ENCODE measurements at regions not wholly inside any gene's neighbourhood (a gene's known extent, or its start where the extent isn't known, plus 50 kb on each side); places are given as distances from the start of the nearest gene placed in this dataset.

DNA sequence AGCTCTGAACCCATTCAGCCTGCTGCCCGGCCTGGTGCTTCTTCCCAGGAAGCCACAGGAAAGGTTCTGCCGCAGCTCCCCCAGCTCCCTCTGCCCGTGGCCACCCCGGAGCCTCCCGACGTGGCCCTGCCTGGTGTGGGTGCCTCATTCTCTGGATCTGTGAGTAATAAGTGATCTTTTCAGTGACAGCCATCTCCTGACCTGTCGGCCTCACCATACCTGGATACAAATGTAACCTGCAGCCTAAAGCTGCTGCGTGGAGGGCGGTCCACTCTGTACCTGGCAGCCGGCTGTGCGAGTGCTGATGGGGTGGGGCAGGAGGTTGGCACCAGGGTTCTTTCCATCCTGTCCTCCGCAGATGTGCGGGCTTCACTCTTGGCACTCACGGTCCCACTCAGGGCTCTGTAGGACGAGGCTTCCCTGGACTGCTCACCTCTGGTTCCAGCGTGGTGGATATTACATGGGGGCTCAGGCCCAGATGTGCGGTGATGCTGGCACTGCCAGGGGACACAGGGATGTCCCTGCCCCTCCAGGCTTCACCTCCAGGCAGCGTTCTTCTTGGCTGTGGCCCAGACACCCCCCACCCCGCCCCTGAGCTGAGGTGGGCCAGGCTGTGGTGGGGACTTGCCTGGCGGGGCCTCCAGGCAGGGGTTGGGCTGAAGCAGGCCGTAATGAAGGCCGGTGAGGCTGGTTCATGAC is 748.5 kb downstream of the BRD1 start:
- no peak for DNase-seq

DNA sequence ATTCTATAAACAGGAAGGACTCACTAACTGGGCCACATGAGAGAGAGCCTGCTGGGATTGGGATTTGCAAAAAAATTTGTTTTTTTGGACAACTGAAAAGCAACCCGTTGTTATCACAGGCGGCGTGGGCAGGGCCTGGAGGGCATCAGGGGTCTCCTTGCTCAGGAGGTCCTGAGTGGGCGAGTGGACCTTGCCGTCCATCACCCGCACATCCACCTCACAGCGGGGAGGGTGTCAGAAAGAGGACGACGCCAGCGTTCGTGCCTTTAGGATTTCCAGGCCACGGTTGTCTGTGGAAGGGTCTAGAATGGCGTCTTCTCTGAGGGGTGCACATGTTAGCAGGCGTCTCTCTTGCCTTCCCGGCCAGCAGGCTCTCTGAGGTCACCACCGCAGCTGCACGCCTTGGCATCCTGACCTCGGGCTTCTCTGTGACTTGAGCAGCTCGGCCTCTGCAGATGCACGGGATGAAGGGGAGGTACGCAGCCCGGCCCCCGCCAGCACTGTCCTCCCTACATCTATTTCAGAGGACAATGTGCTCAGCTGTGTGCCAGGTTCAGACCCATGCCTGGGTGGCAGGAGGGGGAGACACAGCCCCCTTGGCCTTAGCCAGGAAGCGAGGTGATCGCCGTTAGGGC is 749.5 kb downstream of the BRD1 start:
- no peak for DNase-seq

DNA sequence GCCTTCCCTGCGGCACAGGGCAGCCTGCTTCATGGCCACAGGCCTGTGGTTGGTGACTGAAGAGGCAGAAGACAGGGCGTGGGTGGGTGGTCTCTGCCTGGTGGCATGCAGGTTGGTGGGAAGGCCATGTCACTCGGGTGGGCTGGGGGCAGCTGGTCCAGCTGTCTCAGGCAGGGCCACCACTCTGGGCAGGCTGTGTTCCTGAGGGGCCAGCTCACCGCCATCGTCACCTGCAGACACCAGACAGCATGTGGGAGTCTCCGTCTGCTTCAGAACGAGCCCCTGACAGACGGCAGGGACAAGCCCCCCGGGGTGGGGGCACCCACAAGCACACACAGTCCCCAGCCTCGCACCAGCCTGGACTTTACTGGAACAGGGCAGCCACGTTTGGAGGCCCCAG is 750.1 kb downstream of the BRD1 start:
- no peak for DNase-seq

DNA sequence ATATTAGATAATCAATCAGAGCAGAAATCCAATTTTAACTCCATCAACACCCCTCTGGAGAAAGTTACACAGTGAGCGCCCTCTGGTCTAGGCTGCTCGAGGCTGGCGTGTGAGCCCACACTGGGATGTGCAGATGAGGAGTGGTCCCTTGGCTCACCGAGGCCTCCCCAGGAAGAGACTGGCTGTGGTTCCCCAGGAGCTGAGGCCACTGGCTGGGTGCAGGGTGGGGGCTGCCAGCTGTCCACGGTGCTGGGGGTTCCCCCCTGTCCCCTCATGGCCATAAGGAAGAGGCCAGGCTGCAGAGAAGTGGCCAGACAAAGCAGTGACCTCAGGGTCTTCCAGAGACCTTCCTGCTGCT is 750.7 kb downstream of the BRD1 start:
- no peak for DNase-seq

DNA sequence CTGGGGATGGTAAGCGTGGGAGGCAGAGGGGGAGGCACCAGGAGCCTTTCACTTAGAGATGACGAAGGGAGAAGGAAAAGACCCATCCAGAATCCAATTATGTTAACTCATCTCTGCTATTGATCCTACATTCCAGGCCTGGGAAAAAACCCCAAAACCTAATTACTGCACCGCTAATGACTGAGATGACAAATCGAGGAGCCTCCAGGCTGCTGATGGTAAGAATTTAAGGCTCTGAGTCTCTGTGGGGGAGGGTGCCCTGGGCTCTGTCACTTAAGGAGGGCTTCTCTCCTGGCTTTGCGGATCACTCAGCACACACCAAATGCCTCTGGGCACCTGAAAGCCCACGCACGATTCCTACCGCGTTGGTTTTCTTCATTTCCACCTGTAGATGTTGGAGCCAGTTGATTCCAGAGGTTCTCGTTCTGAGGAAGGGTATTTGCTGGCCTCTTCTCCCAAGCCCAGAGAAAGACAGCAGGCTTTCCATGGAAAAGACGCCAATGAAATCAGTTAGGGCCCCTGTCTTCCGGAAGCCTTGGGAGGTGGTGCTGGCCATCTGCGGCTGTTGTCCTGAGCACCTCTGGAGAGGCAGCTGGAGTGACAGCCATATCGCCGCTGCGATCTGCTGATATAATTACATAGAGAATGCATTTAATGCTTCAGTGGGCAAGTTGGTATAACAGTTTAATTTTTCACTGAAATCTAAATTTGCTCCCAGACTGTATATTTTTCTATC is 751.2 kb downstream of the BRD1 start:
- no peak for DNase-seq

DNA sequence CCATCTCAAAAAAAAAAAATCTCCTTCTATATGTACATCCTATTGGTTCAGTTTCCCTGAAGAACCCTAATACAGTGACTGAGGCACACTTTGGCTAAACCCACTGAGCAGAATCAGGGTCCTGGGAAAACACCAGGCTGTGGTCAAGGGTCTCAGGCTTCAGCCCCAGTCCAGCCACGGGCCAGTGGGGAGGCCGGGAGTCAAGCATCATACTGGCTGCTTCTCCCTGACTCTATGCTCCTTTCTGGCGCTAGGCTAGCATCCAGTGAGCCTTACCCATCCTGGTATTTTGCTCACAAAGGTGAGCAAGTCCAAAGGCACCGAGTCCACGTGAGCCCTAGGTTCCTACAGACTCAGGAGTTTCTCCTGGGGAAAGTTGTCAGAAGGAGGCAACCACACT is 752.5 kb downstream of the BRD1 start:
- no peak for DNase-seq

DNA sequence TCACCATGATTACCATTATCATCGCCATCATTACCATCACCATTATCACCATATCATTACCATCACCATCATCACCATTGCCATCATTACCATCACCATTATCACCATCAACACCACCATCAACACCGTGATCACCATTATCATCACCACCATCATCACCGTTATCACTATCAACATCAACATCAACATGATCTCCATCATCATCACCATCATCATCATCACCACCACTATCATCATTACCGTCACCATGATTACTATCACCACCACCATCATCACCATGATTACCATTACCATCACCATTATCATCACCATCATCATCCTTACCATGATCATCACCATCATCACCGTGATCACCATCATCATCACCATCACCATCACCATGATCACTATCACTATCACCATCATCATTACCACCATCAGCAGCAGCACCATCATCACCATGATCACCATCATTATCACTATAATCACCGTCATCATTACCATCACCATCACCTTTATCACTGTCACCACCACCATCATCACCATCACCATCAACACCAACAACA is 753.7 kb downstream of the BRD1 start:
- DNase-seq = no peak

DNA sequence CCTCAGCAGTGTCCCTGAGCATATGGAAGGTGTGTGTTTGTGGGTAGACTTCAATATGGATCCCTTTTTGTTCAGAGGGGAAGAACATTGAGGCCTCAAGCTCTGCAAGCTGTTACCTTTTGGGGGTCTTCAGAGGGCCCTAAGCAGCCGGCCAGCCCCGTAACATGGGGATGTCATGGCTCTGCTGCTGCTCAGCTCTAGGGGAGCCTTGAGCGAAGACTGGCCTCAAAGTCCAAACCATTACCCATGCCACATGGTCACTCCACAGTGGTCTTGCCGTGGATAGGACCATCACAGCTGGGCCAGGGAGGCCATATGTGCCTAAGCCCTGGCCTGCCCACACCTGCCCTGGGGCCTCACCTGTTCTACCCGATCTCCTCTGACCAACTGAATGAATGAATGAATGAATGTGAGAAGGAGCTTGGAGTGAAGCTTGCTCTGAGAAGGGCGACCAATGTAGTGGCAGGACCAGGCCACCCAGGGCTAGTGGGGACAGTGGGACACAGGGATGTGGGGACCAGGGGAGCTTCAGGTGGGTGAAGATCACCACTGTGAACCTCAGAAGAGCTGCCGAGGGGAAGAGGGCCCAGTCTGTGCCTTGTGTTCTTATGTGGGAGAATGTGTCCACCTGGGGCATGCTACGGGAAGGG is 754.6 kb downstream of the BRD1 start:
- DNase-seq = no peak

DNA sequence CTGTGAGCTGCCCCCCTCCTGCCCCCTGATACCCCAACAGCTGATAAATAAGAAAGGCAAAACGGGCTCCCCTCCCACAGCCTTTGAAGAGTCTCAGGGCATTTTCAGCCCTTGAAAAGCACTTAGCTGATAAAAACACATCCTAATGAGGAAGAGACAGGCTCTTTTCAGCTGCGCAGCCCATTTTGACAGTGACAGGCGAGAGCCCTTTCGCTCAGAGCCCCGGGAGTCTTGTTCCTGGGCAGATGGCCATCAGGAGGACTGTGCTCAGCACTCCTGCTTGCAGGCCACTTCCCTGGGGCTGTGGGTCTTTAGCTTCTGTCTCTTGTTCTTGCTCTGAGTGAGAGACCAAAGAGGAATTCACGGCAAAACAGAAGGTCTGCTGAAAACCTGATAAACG is 757.2 kb downstream of the BRD1 start:
- no peak for DNase-seq

DNA sequence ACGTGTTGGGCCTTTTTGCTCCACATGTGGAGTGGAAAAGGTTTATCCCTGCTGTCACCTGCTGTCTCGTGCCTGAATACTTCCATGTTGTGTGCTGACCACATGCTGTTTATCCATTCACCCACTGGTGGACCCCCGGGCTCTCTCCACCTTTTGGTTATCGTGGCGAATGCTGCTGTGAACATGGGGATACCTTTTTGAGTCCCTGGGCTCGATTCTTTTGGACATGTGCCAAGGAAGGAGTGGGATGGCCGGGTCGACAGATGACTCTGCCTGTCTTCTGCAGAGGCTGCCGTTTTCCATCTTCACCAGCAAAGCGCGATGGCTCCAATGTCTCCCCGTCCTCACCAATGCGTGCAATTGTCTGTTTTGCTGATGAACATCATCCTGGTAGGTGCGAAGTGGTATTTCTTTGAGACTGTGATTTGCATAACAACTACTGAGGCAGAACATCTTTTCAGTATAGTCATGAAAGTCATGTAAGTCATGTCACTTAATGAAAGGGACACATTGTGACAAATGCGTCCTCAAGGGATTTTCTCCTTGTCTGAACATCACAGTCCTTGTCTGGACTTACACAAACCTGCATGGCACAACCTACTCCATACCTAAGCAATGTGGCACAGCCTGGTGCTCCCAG is 758.7 kb downstream of the BRD1 start:
- DNase-seq = no peak

DNA sequence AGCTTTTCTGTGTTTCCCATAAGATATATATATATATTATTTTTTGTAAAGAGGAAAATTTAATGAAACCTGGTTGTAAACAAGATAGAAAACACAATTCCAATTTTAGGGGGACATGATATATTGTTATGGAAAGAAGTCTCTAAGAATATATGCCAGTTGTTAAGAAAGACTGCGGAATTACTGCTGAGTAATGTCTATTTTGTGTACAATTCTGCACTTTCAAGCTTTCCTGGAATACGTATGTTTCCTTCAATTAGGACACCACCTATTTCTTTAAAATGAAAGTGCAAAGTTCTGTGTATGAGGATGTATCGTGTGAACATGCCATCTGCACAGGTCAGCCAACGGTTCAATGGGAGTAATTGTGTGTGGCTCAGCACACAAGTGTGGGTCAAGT is 760.2 kb downstream of the BRD1 start:
- DNase-seq = no peak

DNA sequence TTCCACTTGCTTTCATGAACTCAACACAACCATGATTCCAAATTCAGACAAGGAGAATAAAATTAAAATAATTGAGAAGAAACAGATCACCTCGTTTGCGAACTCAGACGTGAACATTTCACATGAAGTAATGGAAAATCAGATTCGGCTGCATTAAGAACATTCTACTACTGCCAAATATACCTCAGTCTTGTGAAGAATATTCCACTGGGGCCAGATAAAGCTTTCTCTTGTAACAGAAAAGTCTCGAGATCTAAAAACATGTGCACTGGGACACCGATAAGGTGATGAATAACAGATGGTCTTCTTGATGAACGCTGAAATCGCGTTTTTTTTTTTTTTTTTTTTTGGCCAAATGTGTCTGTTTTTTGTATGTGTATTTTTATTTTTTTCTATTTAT is 761.1 kb downstream of the BRD1 start:
- no peak for DNase-seq

DNA sequence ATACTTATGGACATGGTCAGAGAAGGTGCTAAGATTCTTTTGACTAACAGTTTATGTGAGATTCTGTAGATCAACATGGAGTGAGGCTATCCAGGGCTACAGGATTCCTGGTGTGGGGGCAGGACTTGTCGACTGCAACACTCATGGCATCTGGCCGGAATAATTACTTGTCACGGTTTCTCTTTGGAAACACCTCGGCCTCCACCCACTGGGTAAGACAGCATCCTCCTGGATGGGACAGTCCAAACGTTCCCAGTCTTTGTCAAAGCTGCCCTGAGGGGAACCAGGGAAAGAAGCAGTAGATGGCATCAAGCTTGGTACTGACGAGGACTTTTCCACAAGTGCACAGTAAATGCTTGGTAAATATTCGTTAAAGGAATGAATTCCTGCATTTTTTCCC is 762.8 kb downstream of the BRD1 start:
- no peak for DNase-seq

DNA sequence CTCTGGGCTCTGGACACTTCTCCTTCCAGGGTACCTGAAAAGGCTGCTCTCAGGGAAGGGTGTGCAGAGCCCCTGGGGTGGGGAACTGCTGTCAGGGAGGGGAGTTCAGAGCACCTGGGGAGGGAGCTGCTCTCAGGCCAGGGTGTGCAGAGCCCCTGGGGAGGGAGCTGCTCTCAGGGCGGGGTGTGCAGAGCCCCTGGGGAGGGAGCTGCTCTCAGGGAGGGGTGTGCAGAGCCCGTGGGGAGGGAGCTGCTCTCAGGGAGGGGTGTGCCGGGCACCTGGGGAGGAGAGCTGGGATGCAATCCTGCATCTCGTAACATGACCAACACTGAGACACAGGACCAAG is 764.2 kb downstream of the BRD1 start:
- DNase-seq = no peak

DNA sequence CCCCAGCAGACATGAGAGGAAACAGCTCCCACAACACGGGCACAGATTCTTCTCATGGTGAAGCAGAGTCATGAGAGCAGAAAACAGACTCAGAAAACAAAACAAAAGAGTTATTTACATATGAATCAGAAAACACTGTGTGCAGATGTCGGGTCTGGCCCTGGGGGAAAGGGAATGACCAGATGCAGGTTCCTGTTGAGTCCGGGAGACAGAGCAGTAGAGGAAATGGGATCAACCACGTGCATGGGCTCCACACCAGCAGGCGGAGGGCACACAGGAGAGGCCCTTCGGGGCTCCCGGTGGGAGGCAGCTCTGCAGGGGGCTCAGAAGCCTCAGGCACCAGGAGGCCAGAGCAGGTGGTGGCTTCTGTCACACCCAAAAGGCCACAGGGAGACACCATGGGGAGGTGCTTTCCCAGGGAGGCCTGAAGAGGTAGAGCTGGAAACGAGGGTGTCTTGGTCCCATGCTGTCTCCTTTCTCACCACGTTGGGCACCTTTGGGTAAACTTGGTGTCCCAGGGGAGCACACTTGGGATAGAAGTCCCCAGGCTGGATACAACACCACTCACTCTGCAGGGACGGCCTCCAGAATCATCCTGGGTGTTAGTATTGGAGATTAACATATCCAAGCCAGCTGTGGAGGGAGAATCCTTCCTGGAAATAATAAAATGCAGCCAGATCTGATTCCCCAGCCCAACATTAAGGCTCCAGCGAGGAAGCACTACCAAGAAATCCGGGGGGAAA is 764.7 kb downstream of the BRD1 start:
- DNase-seq = no peak

DNA sequence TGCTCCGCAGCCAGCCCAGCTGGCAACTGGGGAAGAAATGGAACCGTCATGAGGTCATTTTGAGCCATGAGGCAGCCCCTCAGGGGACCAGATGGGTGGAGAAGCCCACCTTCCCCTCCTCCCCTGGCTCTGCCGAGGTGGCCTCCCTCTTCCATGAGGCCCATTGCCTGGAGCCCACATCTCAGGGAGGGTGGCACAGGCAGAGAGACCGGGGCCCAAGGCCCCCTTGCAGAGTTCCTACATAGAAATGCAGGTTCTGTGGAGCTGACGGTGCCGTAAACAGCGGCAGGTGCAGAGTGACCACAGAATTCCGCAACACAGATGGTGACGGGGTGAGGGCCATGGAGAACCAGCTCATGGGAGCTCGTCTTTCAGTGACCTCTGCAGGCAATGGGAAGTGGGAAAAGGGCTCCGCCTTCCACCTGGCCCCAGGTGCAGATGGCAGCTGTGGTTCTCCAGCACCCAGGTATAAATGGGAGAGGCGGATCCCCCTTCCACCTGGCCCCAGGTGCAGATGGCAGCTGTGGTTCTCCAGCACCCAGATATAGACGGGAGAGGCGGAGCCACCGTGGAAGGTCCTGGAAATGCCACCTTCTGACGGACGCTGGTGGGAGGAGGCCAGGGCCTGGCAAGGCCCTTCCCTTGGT is 765.4 kb downstream of the BRD1 start:
- no peak for DNase-seq

DNA sequence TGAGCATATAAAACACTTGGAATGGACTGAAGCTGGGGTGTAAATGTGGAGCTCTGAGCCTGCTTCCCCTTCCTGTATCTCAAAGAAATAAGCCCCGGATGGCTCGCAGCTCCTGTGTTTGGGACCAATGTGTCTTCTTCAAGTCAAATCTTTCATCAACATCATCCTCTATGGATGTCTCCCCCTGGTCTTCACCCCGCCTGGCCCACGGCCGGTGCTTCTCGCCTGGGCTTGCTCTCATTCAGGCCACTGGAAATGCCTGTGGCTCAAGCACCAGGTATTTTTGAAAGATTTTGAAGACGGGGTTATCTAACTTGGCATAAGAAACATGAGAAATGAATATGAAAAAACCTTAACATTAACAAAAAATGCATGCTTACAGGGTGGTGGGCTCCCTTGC is 769.8 kb downstream of the BRD1 start:
- DNase-seq = no peak

DNA sequence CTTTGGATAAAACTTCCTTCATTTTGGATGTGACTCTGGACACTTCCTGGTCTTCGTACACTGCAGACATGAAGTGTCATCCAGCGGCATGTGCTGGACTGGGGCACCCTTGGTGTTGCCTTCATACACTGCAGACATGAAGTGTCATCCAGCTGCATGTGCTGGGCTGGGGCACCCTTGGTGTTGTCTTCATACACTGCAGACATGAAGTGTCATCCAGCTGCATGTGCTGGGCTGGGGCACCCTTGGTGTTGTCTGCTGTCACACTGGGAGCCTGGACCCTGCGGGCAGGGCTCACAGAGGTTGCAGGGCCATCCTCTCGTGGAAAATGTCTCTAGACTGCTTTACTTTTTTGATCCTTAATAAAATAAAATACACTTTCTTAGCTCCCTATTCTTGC is 771.4 kb downstream of the BRD1 start:
- no peak for DNase-seq

DNA sequence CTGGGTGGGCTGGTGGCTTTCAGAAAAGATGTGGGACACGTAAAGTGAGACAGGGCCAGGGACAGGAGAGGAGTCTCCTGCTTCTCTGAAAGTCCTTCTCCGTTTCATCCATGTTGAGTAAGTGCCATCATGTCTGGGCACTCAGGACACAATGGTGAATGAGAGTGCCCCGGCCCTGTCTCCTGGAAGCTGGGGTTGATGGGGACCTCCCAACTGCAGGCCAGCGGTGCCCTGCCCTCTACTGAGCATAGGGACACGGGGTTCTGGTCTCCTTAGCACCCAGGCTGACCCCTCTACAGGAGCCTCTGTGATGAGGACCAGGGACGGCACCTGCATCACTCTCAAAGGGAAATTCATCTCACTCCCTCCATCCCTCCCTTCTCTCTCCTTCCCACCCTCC is 772.3 kb downstream of the BRD1 start:
- DNase-seq = no peak

DNA sequence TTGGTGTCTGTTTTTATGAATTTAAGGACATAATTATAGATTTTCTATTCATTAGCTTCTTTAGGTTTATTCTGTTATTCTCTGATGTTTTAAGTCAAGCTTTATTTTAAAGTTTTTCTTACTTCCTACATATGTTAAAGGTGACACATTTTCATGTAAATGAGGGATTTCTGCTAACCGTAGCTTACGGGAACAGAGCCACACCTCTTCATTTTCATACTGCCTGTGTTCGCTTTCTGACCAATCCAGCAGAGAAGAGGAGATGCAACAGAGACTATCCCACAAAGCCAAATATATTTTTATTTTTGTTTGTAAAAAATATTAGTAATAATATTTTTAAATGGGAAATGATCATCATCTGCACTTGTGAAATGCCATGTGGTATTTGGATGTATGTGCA is 774.1 kb downstream of the BRD1 start:
- no peak for DNase-seq

DNA sequence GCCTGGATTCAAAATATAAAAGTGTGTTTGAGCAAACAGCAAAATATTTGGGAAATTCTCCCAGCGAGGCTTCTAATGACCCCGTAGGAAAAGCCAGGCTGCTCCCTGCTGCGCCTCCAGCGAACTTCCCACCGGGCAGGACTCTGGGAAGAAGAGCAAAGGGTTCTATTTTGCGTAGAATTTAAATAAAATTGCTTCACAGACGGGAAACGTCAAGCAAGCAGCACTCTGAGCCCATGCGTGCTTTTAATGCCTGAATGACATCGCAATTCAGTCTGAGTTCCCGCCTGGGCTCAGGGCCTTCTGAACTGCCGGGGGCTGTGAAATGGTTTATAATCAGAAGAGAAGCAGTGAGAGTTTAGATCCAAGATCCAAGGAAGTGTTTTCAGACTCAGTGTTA is 775.1 kb downstream of the BRD1 start:
- DNase-seq = no peak

DNA sequence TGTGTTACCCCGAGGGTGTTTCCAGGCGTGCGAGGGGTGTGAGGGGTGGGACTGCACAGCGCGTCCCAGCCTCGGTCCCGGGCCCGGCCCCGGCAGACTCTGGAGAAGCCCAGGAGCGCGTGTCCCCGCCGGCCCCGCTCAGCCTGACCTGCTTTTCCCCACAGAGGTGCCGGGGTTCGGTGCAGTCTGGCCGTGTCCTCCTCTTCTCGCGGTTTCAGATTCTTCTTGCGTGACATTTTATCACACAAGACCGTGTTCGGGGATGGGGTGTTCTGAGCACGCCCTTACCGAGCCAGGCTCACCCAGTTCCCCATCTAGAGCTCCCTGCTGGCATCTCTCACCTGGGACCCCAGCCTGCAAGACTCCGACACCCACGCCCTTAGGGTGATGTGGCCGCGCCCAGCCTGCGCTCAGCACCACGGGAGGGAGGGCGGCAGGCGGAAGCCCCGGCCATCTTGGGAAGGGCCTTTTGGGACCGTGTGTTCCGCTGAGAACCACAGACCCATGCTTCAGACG is 775.6 kb downstream of the BRD1 start:
- no peak for DNase-seq

All from NCI-H1417 treated with DMSO at 0.1 percent for 48 hours (cell line).